Spleen (tissue), 7 donors: ENCODE measurements at regions not wholly inside any gene's neighbourhood (a gene's known extent, or its start where the extent isn't known, plus 50 kb on each side); places are given as distances from the start of the nearest gene placed in this dataset.

Experiments used
- POLR2A ChIP-seq, 3 donors: fragments of 450-650 bp; IDR thresholded peaks; one replicate each; pipeline ENCODE4 v1.5.1; 2017; ENCODE audit warnings: antibody characterized with exemption in 3 of 3, mild to moderate bottlenecking in 1 of 3
- POLR2AphosphoS5 ChIP-seq, 3 donors: sonication (generic); formaldehyde crosslinking; IDR thresholded peaks; one replicate each; pipeline ENCODE4 v1.5.1; 2017; ENCODE audit warnings: antibody characterized with exemption in 3 of 3
- TF ChIP-seq, protein P1 (sequence below), 11 experiments: fragments of 200-600 bp in 7 of 11; fragments of 450-650 bp in 4 of 11; sonication (generic) in 4 of 11; IDR thresholded peaks in 8 of 11; conservative IDR thresholded peaks in 3 of 11; 1 replicate in 7 of 11; 2 replicates in 4 of 11; pipeline versions ENCODE4 v1.4.0 to v1.8.0; 2016 to 2021; ENCODE audit warnings: antibody characterized with exemption in 11 of 11, inconsistent platforms in 4 of 11, mild to moderate bottlenecking in 1 of 11
- donor health status: DM: no; HTN: no; CAD: no; lungs with moderate emphysema.
- donor health status: DM: no; HTN: no; CAD: no.
- donor health status: DM: no; HTN: no; CAD: no.

DNA sequence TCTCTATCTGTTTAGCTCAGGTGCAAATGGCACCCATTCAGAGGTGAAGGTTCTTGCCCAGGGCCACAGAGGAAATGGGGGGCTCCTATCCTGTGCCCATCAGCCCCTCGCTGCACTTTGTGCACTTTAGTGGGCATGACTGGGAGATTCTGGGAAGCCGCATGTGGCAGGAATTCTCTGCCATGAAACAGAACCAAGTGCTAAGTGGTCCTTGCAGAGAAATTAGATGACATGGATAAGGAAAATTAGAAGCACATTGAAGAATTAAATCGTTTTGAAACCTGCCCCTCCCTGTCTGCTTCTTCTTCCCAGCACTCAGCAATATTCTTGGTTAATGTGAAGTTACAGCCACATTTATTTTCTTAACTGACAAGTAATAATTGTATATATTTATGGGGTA lies 185.2 kb upstream of the RTL1 start:
- TF ChIP-seq, protein P1, sequence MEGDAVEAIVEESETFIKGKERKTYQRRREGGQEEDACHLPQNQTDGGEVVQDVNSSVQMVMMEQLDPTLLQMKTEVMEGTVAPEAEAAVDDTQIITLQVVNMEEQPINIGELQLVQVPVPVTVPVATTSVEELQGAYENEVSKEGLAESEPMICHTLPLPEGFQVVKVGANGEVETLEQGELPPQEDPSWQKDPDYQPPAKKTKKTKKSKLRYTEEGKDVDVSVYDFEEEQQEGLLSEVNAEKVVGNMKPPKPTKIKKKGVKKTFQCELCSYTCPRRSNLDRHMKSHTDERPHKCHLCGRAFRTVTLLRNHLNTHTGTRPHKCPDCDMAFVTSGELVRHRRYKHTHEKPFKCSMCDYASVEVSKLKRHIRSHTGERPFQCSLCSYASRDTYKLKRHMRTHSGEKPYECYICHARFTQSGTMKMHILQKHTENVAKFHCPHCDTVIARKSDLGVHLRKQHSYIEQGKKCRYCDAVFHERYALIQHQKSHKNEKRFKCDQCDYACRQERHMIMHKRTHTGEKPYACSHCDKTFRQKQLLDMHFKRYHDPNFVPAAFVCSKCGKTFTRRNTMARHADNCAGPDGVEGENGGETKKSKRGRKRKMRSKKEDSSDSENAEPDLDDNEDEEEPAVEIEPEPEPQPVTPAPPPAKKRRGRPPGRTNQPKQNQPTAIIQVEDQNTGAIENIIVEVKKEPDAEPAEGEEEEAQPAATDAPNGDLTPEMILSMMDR (IDR thresholded peaks at IDR 0.05 in 8 of 11, conservative IDR thresholded peaks at IDR 0.05 in 3 of 11): no peak
- TF ChIP-seq POLR2A (IDR thresholded peaks at IDR 0.05) (no peak), POLR2AphosphoS5 (IDR thresholded peaks at IDR 0.05) (no peak)
